CD4-positive, alpha-beta T cell treated with Interleukin-6 at 100 ng/mL for 8 hours (primary cell): ENCODE measurements at regions not wholly inside any gene's neighbourhood (a gene's known extent, or its start where the extent isn't known, plus 50 kb on each side); places are given as distances from the start of the nearest gene placed in this dataset.
"Not testable (repeated sequence)": the region's sequence is repeated elsewhere in the genome, so short reads cannot be mapped to it uniquely, and the experiment has no call there.

Experiments
- DNase-seq: peaks from one replicate; pipeline ENCODE4 v3.0.0-alpha.2; 2020; ENCODE audit warnings: mixed read lengths, low spot score

DNA sequence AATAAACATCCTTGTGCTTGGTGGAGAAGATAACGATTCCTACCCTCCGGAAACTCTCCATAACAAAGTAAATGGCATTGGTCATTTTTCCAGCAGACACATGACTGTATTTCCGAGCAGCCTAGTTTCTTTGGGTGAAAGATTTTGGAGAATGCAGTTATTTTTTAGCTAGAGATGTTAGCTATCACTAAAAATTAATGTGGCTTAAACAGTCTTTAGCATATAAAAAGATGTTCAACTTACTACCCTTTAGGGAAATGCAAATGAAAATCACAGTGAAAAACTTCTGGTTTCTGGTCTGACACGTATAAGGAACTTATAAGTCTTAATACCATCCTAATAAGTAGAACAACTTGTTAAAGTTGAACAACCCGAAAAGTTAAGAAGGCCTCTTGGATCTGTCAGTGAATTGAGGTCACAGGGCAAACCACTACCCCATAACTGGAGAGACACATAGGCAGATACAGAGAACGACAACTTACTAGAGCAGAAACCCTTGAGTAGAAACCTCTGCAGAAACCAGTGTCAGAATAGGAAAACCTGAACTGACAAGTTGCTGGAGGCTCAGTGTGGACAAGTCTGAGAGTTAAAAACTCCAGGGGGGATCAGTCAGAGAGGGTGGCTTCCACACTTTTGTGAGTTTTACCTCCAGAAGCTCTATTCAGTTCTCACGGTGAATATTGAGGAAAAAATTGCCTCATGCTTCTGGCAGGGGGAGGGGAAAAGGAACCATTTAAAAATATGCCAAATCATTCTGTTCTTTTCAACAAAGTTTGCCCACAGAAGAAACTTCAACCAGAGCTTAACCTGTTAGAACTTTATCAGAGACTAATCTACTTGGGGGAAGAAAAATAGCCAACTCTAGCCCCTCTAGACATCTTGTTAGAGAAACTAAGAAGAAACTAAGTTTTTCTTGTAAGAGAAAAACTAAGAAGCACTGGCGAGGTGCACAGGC lies 325.2 kb upstream of the RPS23 start:
- no peak for DNase-seq

GRCh38 chr5:82601861-82602260 lies 323.7 kb upstream of the RPS23 start:
- no peak for DNase-seq

GRCh38 chr5:82601077-82601476 lies 322.9 kb upstream of the RPS23 start:
- DNase-seq = no peak

GRCh38 chr5:82599692-82600091 lies 321.5 kb upstream of the RPS23 start:
- DNase-seq = no peak

DNA sequence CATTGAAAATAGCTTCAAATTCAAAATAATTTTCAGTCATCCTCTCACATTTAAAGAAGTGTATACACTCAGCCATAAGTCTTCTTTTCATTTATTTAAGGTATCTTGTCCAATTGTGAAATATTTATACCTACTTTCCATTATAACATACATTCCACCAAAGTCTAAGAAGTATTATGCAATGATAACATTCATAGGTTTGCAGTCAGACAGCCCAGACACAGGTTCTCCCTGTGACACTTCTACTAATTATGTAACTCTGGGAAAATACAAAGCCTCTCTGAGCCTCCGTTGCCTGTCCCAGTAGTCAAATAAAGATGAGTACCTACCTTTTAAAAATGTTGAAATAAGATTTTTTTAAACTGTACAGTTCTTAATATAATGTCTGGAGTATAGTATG lies 320.9 kb upstream of the RPS23 start:
- no peak for DNase-seq

DNA sequence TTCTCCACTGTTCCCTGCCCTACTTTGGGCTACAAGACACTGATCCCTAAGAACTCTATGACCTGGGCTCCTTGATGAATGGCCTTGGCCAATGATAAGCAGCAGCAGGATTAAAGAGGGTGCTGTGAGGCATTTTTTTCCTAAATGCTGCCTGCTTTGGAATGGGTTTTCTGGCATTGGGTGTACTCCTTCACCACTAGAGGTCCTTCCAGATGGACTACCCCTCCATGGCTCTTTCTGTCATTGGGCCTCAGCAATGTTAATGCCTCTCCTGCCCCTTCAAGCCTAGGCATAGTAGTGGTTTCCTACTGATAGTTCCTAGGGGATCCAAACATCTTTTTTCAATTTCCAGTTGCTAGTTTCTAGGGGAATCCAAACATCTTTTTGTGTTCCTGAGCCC lies 319.3 kb upstream of the RPS23 start:
- DNase-seq = no peak

GRCh38 chr5:82596451-82596850 lies 318.3 kb upstream of the RPS23 start:
- no peak for DNase-seq

GRCh38 chr5:82595113-82595512 lies 317.0 kb upstream of the RPS23 start:
- no peak for DNase-seq

DNA sequence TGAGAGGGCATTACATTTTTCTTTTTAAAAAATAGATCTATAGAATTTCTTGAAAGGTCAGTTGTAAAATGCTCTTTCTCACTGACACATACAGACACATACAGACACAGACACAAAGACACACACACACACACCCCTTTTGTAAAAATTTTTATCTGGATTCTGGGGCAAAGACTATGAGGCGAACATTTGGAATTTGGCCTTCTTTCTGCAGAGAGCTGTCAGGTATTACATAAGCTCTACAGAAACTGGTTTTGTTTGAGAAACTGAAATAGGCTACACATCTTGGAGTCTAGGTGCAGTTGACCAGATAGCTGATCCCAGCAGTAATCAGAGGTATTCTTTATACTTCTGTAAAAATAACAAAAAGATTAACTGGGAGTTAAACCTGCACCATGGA lies 315.9 kb upstream of the RPS23 start:
- no peak for DNase-seq

DNA sequence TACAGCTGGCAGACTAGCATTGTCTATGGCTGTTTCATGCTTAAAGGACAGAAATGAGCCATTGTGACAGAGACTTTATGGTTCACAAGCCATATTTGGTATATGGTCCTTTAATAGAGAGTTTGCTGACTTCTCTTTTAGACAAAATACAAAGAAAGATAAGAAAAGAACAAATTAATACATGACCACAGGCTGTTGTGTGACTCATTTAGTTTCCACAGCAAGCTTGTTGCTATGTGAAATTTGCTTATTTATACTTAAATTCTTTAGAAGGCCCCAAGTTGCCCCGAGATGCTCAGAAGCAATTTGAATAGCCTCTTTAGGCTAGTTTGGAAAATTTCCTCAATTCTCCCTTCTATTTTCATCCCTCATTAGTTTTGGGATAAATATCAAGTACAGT lies 315.3 kb upstream of the RPS23 start:
- DNase-seq = no peak

DNA sequence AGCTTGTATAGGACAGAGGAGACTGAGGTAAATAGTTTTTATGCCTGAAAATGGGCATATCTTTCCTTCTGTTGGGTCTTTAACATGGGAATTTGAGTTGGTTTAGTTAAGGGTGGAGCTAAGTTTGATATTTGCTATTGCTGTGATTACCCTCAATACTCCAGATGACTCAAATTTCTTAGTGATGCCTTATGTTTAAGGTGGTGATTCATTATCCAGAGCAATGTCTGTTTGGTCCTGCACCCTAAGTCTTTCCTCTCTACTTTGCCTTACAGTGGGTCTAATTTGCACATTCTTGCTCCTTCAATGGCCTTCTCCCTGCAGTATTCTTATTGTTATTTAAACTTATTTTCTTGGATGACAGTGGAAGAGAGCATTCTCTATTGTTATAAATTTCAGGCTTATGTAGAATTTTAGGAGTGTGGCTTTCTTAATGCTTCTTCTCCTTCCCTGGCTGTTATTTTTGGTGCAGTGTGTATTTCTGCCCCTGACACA lies 312.9 kb upstream of the RPS23 start:
- no peak for DNase-seq

GRCh38 chr5:82590112-82590511 lies 312.0 kb upstream of the RPS23 start:
- DNase-seq = no peak

DNA sequence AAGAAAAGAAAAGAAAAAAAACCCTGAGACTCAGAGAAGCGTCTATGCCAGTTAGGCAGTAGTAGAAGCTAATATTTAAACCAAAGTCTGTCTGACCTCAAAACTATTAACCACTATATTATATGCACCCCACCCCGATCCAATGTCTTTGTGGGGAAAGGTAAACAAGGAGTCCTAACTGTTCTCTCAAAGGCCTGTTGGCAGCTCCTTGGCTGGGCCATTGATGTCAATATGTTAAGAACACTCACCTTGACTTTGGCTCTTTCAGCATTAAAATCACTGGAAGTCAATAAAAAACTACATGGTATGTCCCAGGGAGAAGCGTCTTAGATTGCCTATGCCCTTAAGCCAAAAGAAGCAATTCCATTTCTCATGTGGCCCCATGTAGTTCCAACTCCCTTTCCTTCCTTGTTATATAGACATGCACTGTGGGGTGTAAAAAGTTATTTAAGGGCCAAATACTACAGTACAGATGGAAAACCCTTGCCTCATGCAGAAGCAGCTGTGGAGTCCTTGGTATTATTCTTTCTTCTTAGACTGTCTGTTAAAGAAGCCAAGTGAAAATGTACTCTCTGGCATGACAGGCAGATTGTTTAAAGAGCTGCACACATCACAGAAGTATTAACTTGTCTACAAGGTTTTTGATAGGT lies 308.6 kb upstream of the RPS23 start:
- DNase-seq = no peak

GRCh38 chr5:82586181-82586580 lies 308.0 kb upstream of the RPS23 start:
- no peak for DNase-seq

- DNase-seq = no peak
Observed at GRCh38 chr5:82584631-82585030, 306.5 kb upstream of the RPS23 start.

- not testable (repeated sequence) for DNase-seq
Observed at GRCh38 chr5:82583331-82583730, 305.2 kb upstream of the RPS23 start.

DNA sequence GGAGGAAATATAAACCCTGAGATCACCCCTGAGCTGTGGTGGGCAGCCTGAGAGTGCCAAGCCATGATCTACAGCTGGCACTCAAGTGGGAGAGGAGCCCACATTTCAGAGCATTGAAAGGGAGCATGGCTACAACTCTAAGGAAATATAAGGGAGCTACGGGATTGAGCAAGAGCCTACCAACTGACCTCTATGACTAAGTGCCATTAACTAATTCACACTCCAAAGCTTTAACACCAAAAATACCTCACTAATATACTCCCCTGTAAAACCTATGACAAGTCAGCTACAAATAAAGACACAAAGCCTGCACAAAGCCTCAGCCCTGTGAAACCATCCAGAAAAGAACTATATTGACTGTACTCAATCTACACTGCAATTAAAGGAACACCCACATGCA lies 286.8 kb upstream of the RPS23 start:
- DNase-seq = no peak

DNA sequence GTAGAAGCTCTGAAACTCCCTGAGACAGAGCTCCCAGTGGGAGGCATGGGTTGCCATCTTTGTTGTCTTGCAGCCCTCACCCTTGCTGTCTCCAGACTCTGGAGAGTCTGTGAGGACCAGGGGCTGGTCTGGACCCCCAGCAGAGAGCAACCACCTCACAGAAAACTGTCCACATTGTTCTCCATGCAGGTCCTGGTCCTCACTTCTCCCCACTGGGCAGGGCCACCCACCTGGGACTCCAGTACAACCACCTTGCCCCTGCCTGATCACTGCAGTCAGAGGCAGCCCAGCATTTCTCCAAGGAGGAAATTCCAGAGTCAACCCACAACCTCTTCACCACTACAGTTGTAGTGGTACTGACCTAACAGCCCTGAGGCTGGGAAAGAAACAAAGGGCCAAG lies 285.6 kb upstream of the RPS23 start:
- DNase-seq = no peak

DNA sequence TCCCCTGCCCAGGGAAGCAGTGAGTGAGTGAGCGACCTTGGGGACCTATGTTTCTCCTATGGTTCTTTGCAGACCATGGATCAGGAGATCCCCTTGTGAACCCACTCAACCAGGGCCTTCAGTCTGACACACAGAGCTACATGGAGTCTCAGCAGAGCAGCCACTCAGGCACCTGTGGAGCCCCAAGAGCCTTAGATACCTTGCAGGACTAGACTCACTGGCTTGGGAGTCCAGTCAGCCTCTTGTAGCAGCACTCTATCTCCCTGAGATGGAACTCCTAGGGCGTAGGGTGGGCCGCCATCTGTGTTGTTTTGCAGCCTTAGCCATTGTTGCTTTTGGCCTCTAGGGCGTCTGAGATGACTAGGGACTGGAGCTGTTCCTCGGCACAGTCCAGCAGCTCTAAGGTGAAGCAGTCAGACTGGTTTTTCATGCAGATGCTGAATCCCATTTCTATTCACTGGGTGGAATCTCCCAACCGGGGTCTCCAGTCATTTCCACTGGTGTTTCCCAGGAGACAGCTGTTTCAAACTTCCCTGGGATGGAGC lies 284.6 kb upstream of the RPS23 start:
- no peak for DNase-seq

GRCh38 chr5:82561797-82562196 lies 283.6 kb upstream of the RPS23 start:
- no peak for DNase-seq

- no peak for DNase-seq
Observed at GRCh38 chr5:82560969-82561368, 282.8 kb upstream of the RPS23 start.

- DNase-seq = no peak
Observed at GRCh38 chr5:82560561-82560960, 282.4 kb upstream of the RPS23 start.

DNA sequence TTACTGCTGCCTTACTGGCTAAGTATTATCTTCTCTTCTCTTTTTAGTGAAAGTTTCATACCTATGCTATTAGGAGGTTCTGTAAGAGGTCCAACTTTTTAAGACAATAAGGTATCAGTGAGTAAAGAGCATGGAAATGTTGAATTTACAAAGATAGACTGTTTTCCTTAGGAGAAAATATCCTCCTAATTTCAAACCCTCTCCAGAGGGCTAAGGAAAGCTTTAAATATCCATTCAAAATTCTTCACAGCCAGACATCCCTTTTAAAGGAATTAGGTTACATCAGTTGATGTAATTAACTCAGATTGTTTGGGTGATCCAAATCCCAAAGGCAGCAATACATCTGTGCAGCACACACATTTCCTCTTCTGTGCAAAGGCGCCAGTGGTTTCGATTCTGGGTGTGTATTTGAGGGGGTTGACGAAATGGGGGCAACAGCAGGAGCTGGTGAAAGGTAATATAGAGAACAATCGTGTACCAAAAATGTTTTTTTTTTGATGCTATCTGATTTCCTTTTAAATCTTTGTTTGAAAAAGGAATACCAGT lies 273.8 kb upstream of the RPS23 start:
- no peak for DNase-seq
